GM04504 (cell line): ENCODE measurements at regions not wholly inside any gene's neighbourhood (a gene's known extent, or its start where the extent isn't known, plus 50 kb on each side); places are given as distances from the start of the nearest gene placed in this dataset.

ENCODE experiments used
- DNase-seq: peaks from one replicate; pipeline ENCODE4 v3.0.0-alpha.2; 2012; ENCODE audit warnings: low read depth

DNA sequence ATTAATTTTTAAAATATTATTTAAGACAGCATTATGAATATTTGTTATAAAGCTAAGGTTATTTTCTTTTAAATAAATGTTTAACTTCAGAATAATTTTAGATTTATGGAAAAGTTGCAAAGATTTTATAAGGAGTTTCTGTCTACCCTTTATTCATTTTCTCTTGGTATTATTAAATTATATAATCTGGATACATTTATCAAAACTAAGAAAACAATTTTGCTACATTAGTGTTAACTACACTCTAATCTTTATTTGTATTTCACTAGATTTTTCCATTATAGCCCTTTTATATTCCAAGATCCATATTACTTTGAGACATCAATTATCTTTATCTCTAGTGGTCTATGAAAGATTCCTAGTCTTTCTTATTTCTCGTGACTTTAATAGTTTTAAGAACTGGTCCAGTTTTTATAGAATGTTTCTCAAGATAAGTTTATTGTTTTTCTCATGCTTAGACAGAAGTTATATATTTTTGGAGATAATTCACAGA is 1243.7 kb upstream of the PCDH9 start:
- DNase-seq = no peak

DNA sequence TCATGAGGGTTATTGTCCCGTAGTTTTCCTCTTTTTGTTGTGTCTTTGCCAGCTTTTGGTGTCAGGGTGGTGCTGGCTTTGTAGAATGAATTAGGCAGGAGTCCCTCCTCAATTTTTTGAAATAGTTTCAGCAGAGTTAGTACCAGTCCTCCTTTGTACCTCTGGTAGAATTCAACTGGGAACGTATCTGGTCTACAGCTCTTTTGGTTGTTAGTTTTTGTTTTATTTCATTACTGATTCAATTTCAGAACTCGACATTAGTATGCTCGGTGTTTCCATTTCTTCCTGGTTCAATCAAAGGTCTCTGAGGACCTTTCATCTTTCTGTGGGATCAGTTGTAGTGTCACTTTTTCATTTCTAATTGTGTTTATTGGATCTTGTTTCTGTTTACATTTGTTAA is 1237.0 kb upstream of the PCDH9 start:
- no peak for DNase-seq

DNA sequence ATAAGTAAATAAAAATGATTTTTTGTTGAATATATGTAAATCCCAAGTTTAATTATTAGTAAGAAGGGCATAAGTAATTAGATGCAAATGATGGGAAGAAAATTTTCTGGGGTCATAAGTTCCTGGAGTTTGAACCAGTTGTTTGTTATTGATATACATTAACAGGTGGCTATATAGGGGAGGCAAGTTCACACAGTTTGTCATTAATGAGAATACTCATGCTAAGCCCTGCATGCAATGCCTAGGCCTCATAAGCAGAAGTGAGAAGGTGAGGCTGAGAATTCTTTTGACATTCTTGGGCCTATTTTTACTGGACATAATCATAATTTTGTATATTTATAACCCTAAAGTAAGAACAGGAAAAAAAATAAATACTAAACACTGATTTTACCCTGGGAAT is 1210.7 kb upstream of the PCDH9 start:
- DNase-seq = no peak

DNA sequence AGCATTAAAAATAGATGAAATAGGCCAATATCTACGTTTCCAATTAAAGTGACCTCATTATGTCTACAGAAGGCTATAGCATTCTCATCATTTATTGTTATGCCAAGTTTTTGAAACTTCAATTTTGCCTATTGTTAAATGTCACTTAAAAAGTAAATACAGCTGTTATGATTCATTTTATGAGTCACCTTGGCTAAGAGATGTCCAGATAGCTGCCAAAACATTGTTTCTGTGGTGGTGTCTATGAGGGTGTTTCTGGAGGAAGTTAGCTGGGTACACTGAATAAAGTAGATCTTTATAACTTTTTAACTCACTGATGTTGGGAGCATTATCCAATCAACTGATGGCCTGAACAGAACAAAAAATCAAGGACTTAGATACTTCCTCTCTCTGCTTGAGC is 1209.7 kb upstream of the PCDH9 start:
- DNase-seq = no peak

DNA sequence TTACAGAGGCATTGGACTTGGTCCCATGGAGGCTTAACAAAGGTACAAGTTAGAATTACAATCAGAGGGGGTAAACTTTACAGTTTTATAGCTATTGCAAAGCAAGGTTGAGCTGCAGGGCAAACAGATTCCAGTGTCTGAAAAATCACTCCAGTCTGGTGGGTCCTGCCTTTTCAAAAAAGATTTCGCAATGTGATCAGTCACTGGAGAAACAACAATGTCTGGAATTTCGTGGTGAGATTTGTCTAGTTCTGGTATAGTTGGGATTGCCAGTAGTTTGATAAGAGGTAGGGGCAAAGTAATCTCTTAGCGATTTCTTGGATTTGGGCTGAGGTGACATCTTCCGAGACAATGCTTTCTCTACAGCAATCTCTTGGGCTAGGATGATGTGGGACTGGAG is 1198.2 kb upstream of the PCDH9 start:
- no peak for DNase-seq

DNA sequence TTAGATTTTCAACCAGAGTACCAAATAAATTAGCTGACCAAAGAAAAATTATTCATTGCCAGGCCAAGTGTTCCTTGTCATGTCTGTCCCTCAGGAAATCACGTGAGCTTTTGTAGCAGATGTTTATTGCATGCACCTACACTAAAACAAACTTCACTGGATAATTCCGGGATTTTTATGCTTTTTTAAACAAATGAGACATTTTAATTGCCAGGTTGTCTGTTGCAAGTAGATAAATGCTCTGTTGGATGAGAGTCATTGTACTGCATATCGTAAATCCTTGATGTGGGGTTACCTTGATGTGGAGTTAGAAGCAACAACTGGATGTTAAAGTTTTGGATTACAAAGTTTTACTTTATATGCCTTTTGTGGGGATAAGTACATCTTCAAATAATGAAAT is 1187.7 kb upstream of the PCDH9 start:
- no peak for DNase-seq

DNA sequence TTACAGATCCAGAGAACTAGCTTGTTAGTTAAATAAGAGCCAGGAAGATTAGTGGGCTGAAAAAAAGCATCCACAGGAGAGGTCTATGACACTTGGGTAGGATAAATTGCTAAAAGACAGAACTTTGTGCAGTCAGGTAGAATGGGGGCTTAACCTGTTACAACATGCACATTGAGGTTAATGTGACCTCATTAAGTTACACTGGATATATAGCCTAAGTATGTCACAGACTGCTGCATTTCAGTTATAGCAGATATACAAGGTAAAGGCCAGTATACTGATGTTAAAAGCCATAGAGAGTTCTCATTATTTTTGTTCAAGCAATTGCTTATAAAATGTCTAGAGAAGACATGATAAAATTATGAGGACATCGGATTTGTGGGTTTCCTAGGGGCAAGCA is 1179.9 kb upstream of the PCDH9 start:
- no peak for DNase-seq

DNA sequence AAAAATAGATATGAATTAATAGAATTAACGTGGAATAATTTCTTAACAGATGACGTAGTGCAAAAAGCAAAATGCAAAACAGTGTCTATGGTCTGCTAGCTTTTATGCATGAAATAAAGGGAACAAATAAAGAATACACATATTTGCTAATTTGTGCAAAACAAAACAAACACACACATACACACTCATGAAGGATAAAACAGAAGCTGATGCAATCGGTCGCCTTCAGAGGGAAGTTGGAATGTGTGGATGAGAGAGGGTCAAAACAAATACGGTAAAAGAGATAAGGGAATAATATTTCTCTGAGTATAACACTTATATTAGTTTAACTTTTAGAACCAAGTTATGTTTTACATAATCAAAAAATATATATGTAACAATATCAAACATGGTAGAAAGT is 1160.9 kb upstream of the PCDH9 start:
- DNase-seq = no peak

DNA sequence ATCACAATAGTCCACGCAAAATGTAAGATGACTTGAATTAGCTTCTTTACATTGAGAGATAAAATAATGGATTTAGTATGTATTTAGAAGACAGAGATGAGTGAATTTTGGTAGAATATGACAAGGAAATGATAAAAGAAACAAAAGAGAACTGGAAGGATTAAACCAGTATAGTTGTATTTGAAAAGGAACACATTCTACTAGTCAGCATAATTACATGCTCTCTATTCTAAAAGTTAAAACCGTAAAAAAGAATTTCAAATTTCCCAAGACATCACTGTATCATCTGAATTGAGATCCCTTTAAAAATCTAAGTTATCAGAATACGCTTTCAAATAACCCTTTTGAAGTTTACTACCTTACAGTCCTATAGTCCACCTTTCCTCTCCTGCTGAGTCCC is 1156.7 kb upstream of the PCDH9 start:
- DNase-seq = no peak

DNA sequence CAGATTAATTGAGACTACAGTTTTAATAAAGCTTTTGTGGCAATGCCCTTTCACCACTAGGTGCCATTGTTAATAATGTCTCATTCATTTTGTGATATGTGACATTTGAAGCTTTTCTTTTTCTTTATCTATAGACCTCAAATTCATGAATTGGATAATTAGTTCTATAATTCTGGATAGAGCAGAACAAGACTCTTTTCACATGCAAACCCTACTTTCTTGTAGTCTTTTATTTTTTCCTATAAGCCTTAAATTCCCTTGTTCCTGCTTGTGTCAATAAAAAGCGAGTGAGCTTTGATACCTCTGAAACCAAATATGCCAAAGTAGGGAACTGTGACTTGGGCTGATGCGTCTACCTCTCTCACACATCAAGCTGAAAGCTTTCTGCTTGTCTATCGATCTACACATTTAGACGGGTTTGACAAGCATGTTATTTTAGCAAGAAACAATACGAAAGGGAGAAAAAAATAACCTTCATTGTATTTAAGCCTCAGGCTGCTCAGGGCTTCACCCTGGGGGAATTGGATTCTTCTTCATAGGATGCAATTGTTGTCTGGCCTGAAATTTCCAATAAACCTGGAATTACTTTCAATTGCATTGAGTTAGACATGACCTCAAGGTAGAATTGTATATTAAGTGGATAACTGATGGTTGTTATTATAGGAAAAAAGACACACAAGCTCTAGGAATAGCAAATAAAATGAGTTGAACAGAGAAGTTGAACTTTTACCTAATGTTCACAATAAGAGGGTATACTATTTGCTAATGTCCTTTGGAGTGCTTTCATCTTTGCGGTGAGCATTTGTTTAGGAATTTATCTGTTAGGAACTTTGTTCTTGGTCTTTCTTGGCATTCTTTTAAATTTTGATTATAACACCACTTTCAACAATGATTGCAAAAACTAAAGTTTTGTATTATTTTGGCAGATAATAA is 1150.2 kb upstream of the PCDH9 start:
- no peak for DNase-seq

DNA sequence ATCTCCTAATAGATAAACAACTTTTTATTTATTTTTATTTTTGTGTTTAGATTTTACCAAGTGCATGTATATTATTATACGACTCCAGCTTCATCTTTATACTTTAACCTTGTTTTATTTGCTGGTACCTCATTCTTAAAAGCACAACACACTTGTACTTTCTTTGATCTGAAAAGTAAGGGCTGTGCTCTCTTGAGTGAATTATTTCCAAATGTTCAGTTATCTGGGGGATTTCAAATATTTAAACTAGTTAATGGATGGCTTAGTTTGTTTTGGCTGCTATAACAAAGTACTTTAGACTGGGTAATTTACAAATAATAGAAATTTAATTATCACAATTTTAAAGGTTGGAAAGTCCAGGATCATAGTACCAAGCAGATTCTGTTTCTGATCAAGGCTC is 1148.2 kb upstream of the PCDH9 start:
- DNase-seq = no peak

DNA sequence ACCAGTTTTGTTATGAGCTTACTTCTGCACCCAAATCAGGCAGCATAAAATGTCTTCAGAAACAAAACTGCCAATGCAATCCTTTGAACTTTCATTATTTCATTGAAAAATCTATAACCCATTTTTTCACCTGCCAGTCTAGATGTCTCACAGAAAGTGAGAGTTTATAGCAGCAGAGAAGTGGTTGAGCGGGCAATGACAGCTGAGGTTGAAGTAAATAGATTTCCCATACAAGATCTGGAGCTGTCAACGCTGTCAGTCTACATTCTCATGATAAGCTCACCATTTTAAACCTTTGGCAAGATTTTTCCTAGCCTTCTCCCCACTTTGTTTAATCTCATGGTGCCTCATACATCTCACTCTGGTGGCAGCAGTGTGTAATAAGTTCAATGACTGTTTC is 1144.9 kb upstream of the PCDH9 start:
- DNase-seq = no peak

DNA sequence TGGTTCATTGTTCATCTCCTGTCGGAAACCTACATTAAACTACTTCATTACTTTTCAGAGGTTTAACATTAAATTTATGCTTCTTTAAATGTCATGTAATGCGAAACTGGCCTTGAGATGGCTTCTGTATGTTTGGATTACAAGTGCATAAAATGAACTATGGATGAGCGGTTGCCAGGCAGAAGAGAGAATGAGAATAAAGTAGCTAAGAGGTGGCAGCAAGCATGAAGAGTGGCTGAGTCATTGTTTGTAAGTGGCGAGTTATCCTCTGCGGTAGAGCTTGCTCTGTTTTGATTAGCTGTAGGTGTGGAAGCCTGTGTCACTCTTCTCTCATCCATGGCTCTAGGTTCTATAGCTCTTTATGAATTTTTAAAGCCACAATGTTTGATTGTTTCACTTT is 1139.6 kb upstream of the PCDH9 start:
- no peak for DNase-seq

DNA sequence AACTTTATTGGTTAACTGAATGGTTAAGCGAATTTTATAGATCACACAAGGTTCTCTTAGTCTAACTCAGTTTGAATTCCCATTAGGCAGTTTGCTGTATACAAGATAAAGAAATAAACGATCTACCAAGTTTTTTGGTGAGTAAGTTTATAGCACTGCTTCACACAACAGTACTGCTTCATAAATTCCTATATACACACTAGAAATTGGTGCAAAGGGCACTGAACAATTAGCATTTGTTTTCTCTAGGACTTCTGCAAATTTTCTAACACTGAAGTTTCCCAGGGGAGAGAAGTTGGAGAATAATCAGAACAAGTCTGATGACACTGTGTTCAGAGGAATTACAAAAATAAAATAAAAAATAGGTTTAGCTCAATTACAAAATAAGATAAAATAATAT is 1138.8 kb upstream of the PCDH9 start:
- no peak for DNase-seq

DNA sequence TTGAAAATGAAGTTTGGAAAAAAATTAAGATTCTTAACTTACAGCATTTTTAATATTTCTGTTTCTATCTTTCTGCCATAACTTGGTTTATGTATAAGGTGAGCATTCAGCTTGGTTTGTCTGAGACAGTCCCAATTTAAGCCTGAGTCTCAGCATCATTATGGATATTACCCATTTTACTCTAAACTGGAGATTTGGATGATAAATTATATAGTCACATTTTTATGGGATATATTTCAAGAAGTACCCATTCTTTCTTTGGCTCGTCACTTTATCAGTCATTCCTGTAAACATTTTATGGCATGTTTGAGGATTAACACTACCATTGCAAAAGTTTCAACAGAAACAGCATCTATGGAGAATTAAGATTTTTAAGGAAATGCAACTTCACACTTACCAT is 1129.0 kb upstream of the PCDH9 start:
- no peak for DNase-seq

DNA sequence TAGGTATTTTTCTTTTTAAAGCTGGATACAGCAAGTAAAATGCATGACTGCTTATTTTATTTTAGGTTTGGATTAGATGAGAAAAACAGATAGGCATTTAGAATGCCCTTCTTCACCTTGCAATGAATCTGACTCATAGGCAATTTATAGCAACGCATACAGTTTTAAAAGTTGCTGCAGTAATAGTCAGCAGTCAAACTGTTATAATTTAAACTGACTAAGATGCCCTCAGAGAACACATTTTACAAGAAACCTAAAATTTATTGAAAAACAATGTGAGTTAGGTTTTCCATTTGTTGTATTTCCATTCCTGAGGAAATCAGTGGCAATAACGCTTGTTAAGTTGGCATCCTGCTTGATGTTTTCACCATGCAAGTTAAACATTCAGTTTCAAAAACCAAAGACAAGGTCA is 1128.2 kb upstream of the PCDH9 start:
- DNase-seq = no peak

DNA sequence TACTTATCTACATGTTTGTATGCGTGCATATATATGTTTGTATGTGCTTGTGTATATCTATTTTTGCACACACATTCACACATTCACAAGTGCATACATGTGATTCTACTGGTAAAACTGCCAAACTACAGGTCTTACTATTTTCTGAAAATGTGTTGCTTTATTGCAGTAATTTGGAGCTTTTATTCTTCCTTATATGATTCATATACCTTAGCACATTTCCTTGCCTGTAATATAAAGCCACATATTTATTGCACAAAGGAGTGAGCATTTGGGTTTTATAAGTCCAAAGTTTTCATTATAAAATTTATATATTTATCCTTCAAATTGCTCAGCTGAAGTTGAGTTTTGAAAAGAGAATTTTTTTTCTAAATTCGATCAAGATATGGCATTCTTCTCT is 1120.4 kb upstream of the PCDH9 start:
- DNase-seq = no peak

DNA sequence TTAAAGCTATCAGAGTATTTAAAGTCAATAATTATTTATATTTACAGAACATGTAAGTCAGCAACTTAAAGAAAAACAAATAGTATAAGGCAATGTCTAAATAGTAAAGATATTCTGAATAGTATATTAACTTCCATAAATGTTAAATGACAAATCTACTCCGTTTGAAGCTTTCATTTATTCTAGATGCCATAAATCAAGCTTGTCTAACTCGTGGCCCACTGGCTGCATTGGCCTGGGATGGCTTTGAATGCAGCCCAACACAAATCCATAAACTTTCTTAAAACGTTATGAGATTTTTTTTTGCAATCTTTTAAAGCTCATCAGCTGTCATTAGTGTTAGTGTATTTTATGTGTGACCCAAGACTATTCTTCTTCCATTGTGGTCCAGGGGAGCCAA is 1117.1 kb upstream of the PCDH9 start:
- no peak for DNase-seq

DNA sequence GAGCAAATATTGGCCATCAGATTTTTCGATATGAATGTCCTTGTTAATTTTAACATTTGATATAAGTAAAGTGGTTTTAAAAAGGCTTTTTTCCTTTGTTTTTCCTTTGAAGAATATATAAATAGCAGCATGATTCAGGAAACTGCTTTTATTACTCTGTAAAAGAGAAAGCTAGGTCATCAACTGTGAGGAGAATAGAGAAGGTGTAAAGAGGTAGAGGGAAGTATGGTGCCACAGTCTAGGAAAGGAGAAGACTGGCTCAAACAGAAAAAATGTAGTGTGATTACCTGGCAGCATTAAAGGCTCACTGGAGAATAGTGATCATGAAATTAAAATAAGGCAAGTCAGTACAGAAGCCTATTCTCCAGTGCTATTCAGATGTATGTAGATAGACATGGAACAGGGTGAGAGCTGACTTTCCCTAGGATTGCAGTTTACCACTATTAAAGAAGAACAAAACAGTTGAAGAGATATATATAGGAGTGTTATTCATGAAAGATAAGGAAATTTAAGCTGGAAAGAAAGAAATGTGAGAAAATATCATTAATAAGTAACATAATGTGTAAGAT is 1115.9 kb upstream of the PCDH9 start:
- DNase-seq = no peak

DNA sequence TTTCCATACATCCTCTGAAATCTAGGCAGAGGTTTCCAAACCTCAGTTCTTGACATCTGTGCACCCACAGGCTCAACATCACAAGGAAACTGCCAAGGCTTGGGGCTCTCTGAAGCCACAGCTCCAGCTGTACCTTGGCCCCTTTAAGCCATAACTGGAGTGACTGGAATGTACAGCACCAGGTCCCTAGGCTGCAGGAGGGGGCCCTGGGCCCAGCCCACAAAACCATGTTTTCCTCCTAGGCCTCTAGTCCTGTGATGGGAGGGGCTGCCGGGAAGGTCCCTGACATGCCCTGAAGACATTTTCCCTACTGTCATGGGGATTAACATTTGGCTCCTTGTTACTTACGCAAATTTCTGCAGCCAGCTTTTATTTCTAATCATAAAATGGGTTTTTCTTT is 1093.0 kb upstream of the PCDH9 start:
- no peak for DNase-seq

DNA sequence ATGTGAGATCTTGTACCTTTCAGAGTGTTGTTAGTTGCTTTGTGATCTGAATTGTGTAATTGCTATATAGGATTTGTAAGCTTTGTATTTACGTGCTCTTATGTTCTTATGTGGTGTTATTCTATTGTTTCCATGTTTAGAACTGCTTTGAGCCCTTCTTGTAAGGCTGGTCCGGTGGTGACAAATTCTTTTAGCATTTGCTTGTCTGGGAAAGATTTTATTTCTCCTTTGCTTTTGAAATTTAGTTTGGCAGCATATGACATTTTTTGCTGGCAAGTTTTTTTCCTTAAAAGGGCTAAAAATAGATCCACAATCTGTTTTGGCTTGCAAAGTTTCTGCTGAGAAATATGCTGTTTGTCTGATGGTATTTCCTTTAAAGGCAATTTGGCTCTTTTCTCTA is 1089.2 kb upstream of the PCDH9 start:
- DNase-seq = no peak

DNA sequence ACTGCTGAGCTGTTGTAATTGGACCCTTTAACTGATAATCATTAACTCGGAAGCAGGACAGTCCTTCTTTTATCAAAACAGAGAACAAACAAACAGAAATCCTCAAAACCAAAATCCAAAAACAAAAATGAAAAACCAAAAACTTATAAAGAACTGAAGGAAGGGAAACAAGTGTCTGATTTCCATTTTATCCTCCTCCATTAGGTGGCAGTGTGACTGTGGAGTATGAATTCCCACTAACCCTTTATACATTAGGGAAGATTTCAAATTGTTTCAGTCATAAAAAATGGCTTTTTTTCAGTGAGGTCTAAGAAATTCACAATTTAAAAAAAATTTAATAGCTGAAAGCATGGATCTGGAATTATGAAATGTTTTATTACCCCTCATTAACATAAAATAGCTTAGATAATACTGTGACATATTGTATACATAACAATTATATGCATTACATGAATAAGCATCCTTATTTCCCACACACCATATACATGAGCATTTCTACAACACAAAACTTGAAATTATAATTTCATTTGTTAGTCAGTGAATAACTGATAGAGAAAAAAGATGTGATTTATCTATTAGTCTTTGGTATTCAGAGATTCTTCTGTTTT is 1074.3 kb upstream of the PCDH9 start:
- DNase-seq = no peak

DNA sequence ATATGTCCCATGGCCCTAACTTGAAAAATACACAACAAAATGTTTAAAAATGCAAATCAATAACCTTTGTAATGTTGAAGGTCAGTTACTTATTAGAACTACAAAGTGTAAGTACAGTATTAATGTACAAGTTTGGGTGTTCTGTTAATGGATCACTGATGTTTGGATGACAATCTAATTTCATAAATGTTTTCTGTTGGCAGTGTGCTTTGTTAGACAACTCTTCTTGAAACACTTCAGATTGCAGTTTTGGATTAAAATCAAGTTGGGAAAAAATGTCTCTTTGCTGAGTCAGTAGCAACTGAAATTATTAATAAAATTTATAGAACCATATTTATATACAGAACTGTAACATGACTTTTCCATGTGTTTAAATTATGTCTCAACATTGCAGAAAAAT is 1063.5 kb upstream of the PCDH9 start:
- DNase-seq = no peak
